ENCODE measurements at regions not wholly inside any gene's neighbourhood (a gene's known extent, or its start where the extent isn't known, plus 50 kb on each side); places are given as distances from the start of the nearest gene placed in this dataset.

GRCh38 chr11:134474070-134474860 lies 62.2 kb upstream of the B3GAT1 start:
- Mint-ChIP-seq H3K4me3 (no peak overlapping the region), H3K27me3 (ENCODE audit: low read depth) (peaks cover 7% of the 10 kb centered on the region), H3K4me1 (peaks cover 32% of the 10 kb centered on the region), H3K36me3 (no peaks in the 10 kb centered on the region), H3K27ac (no peak overlapping the region), H3K9me3 (peaks cover 8% of the 10 kb centered on the region)
- no peak for TF ChIP-seq ZNF532 (CRISPR knock-in tag; IDR thresholded peaks at IDR 0.05; ENCODE audit: borderline replicate concordance)
- no peak for TF ChIP-seq STAT6 (CRISPR knock-in tag; conservative IDR thresholded peaks at IDR 0.05; ENCODE audit: low read depth)
- TF ChIP-seq SMAD4 (CRISPR knock-in tag; IDR thresholded peaks at IDR 0.05): no peak
- no peak for TF ChIP-seq MXD4 (CRISPR knock-in tag; IDR thresholded peaks at IDR 0.05; ENCODE audit: borderline replicate concordance)
- no peak for TF ChIP-seq IRF2 (CRISPR knock-in tag; IDR thresholded peaks at IDR 0.05; ENCODE audit: borderline replicate concordance, low read depth)
- TF ChIP-seq PRRX2 (CRISPR knock-in tag; IDR thresholded peaks at IDR 0.05): no peak
- no peak for TF ChIP-seq TEAD1 (CRISPR knock-in tag; IDR thresholded peaks at IDR 0.05)
- no peak for TF ChIP-seq E2F4 (CRISPR knock-in tag; IDR thresholded peaks at IDR 0.05; ENCODE audit: borderline replicate concordance, low read depth)
- ChIA-PET CTCF (no interaction called here), POLR2A (no interaction called here)
- no peak for ATAC-seq
- DNase-seq (ENCODE audit: low spot score): no peak

- no peak for ATAC-seq
- TF ChIP-seq FOXP1 (CRISPR knock-in tag; IDR thresholded peaks at IDR 0.05; ENCODE audit: borderline replicate concordance): no peak
- no peak for TF ChIP-seq FOXP4 (CRISPR knock-in tag; IDR thresholded peaks at IDR 0.05)
- no peak for TF ChIP-seq PREB (CRISPR knock-in tag; IDR thresholded peaks at IDR 0.05; ENCODE audit: borderline replicate concordance)
- no peak for TF ChIP-seq GTF2I (CRISPR knock-in tag; conservative IDR thresholded peaks at IDR 0.05)
- TF ChIP-seq ZNF317 (CRISPR knock-in tag; IDR thresholded peaks at IDR 0.05; ENCODE audit: borderline replicate concordance, low read depth): no peak
- TF ChIP-seq ZNF219 (CRISPR knock-in tag; IDR thresholded peaks at IDR 0.05; ENCODE audit: borderline replicate concordance): no peak
- TF ChIP-seq TP53 (CRISPR knock-in tag; IDR thresholded peaks at IDR 0.05): no peak
- TF ChIP-seq STAT6 (CRISPR knock-in tag; conservative IDR thresholded peaks at IDR 0.05; ENCODE audit: low read depth): no peak
- TF ChIP-seq RORB (CRISPR knock-in tag; IDR thresholded peaks at IDR 0.05): no peak
- POLR2A ChIA-PET: no interaction called here
These were observed 59.8 kb upstream of the B3GAT1 start for GRCh38 chr11:134471716-134472455.

More at GRCh38 chr11:134471716-134472455, 59.8 kb upstream of the B3GAT1 start:
- CTCF ChIA-PET: no interaction called here
- peaks cover 8% of the 10 kb centered on the region for H3K9me3 Mint-ChIP-seq
- no peak for DNase-seq (ENCODE audit: low spot score)
- H3K27ac Mint-ChIP-seq: no peak overlapping the region
- H3K4me3 Mint-ChIP-seq: no peak overlapping the region
- peaks cover 8% of the 10 kb centered on the region for H3K4me1 Mint-ChIP-seq
- H3K27me3 Mint-ChIP-seq (ENCODE audit: low read depth): peaks cover 23% of the 10 kb centered on the region
- no peaks in the 10 kb centered on the region for H3K36me3 Mint-ChIP-seq

Measured in WTC11 (cell line).